B cell (primary cell): ENCODE measurements at regions not wholly inside any gene's neighbourhood (a gene's known extent, or its start where the extent isn't known, plus 50 kb on each side); places are given as distances from the start of the nearest gene placed in this dataset.

Experiments
- ATAC-seq: fragments of 200-7000 bp; cut with Tn5 transposase; one replicate; pipeline ENCODE4 v1.10.0; 2021; ENCODE audit warnings: low read depth, mild to moderate bottlenecking, moderate number of reproducible peaks, moderate library complexity
- CTCF ChIA-PET: fragments of 350-600 bp; sonication (Branson Sonifier 250); formaldehyde crosslinking; loops from one replicate; lab custom pipeline; 2021; ENCODE audit warnings: antibody characterized with exemption, inconsistent platforms; lab: Charles Lee
- POLR2A ChIA-PET: fragments of 350-600 bp; sonication (Branson Sonifier 250); formaldehyde crosslinking; loops from one replicate; lab custom pipeline; 2021; ENCODE audit warnings: antibody characterized with exemption; lab: Charles Lee
- DNase-seq: peaks from one replicate; pipeline ENCODE4 v3.0.0; 2013
- H2AFZ ChIP-seq: 2 replicates; pipeline ENCODE4 v1.6.1; 2012; ENCODE audit warnings: mild to moderate bottlenecking, low read depth, low read length; ENCODE audit not compliant: insufficient read depth, poor library complexity, severe bottlenecking
- H3K27ac ChIP-seq, 2 donors: 1 replicate in 1 of 2; 2 replicates in 1 of 2; pipeline ENCODE4 v1.5.1; 2012 to 2013; ENCODE audit warnings: low read length in 2 of 2, mild to moderate bottlenecking in 2 of 2, moderate library complexity in 1 of 2
- H3K27me3 ChIP-seq, 4 experiments: fragments of 200-600 bp in 1 of 4; sonication (generic) in 1 of 4; replicated peaks in 1 of 4; 1 replicate in 2 of 4; 2 replicates in 2 of 4; pipeline versions ENCODE4 v1.6.1 to v1.7.0; 2013 to 2016; ENCODE audit warnings: low read length in 3 of 4, mild to moderate bottlenecking in 2 of 4, mixed read lengths in 1 of 4, moderate library complexity in 1 of 4; ENCODE audit not compliant: insufficient read depth in 4 of 4, control insufficient read depth in 3 of 4; ENCODE audit errors: control extremely low read depth in 1 of 4
- H3K36me3 ChIP-seq, 2 experiments: replicated peaks in 1 of 2; 1 replicate in 1 of 2; 2 replicates in 1 of 2; pipeline versions ENCODE4 v1.6.1 to v1.7.1; 2013; ENCODE audit warnings: low read length in 1 of 2; ENCODE audit not compliant: insufficient read depth in 2 of 2, control insufficient read depth in 1 of 2; ENCODE audit errors: control extremely low read depth in 1 of 2, extremely low read depth in 1 of 2
- H3K4me1 ChIP-seq, 2 donors: fragments of 200-600 bp in 1 of 2; sonication (generic) in 1 of 2; 1 replicate in 1 of 2; 2 replicates in 1 of 2; pipeline versions ENCODE4 v1.5.1 to v1.6.1; 2013 to 2017; ENCODE audit warnings: low read length in 2 of 2; ENCODE audit not compliant: control insufficient read depth in 2 of 2, insufficient read depth in 2 of 2
- H3K4me2 ChIP-seq: replicated peaks from 2 replicates; pipeline ENCODE3; 2012; ENCODE audit warnings: mild to moderate bottlenecking, low read depth, low read length; ENCODE audit not compliant: poor library complexity, severe bottlenecking
- H3K4me3 ChIP-seq, 5 experiments: fragments of 200-600 bp in 1 of 5; sonication (generic) in 1 of 5; 1 replicate in 3 of 5; 2 replicates in 2 of 5; pipeline versions ENCODE4 v1.5.1 to v1.7.0; 2011 to 2016; ENCODE audit warnings: low read length in 4 of 5, mild to moderate bottlenecking in 4 of 5, low read depth in 2 of 5, control low read depth in 1 of 5, moderate library complexity in 1 of 5; ENCODE audit not compliant: insufficient read depth in 1 of 5; ENCODE audit errors: control extremely low read depth in 1 of 5, extremely low read depth in 1 of 5
- H3K79me2 ChIP-seq: fragments of 200-600 bp; sonication (generic); one replicate; pipeline ENCODE4 v1.6.0; 2016; ENCODE audit warnings: low read length; ENCODE audit not compliant: control insufficient read depth, insufficient read depth
- H3K9ac ChIP-seq: fragments of 200-600 bp; sonication (generic); 2 replicates; pipeline ENCODE4 v1.6.1; 2017; ENCODE audit warnings: mild to moderate bottlenecking, low read length, moderate library complexity
- H3K9me3 ChIP-seq, 3 donors: one replicate each; pipeline versions ENCODE4 v1.6.1 to v1.7.1; 2013; ENCODE audit warnings: low read length in 2 of 3; ENCODE audit not compliant: control insufficient read depth in 2 of 3, insufficient read depth in 1 of 3; ENCODE audit errors: control extremely low read depth in 1 of 3
- H4K20me1 ChIP-seq: 2 replicates; pipeline ENCODE4 v1.6.0; 2012; ENCODE audit warnings: mild to moderate bottlenecking, low read length; ENCODE audit not compliant: insufficient read depth, control insufficient read depth, poor library complexity, severe bottlenecking
- H3K27ac Mint-ChIP-seq: one replicate; pipeline ENCODE4 v1.8.0; 2021; ENCODE audit warnings: mixed read lengths
- H3K27me3 Mint-ChIP-seq: one replicate; pipeline ENCODE4 v1.8.0; 2021; ENCODE audit warnings: mixed read lengths
- H3K4me1 Mint-ChIP-seq: one replicate; pipeline ENCODE4 v1.8.0; 2021; ENCODE audit warnings: mixed read lengths
- H3K4me3 Mint-ChIP-seq: one replicate; pipeline ENCODE4 v1.8.0; 2021; ENCODE audit warnings: mixed read lengths
- H3K9me3 Mint-ChIP-seq: one replicate; pipeline ENCODE4 v1.8.0; 2022; ENCODE audit warnings: mixed read lengths; ENCODE audit not compliant: insufficient read depth
- EZH2 ChIP-seq: IDR thresholded peaks from 2 replicates; pipeline ENCODE4 v1.6.1; 2012; ENCODE audit warnings: borderline replicate concordance, low read depth, mild to moderate bottlenecking, moderate library complexity, low read length; ENCODE audit not compliant: insufficient read depth, poor library complexity, severe bottlenecking
- WGBS: methylation state at CpG from one replicate; pipeline ENCODE4 v1.1.5; 2013; ENCODE audit warnings: missing lambda C conversion rate; ENCODE audit not compliant: insufficient coverage; 5-methylcytosine and 5-hydroxymethylcytosine counted together
- intact Hi-C: fragments of 100-400 bp; cut with micrococcal nuclease; formaldehyde crosslinking; loops from one replicate; pipeline ENCODE4 v1.10.0; 2022
- TF ChIP-seq, protein P1 (sequence below): fragments of 200-600 bp; IDR thresholded peaks from one replicate; pipeline ENCODE4 v1.8.0; 2022; ENCODE audit warnings: antibody characterized with exemption, mild to moderate bottlenecking

DNA sequence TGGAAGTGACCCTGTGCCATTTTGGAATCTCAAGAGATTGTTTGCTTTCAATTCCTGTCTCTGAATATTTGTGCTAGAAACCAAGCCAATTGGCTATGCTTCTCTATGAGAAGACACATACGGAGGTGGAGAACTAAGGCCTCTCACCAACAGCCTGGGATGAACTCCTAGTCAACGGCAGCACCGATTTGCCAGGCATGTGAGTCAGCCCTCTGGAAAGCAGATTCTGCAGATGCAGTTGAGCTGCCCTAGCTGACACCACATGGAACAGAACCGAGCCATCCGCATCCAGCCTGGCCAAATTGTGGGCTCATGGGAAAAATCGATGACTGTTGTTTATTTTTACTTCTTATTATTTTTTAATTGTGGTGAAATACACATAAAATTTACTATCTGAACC, 58.2 kb upstream of the WDFY3 start:
- POLR2A ChIA-PET, result no interaction called here
- Mint-ChIP-seq H3K4me1 (no peaks in the 10 kb centered on the region), H3K27me3 (peaks cover 15% of the 10 kb centered on the region), H3K4me3 (no peak overlapping the region), H3K27ac (no peak overlapping the region), H3K9me3 (no peaks in the 10 kb centered on the region)
- no peak overlapping the region for H3K27ac ChIP-seq
- H2AFZ ChIP-seq, result no peak overlapping the region
- no peak for TF ChIP-seq EZH2
- TF ChIP-seq, protein P1, sequence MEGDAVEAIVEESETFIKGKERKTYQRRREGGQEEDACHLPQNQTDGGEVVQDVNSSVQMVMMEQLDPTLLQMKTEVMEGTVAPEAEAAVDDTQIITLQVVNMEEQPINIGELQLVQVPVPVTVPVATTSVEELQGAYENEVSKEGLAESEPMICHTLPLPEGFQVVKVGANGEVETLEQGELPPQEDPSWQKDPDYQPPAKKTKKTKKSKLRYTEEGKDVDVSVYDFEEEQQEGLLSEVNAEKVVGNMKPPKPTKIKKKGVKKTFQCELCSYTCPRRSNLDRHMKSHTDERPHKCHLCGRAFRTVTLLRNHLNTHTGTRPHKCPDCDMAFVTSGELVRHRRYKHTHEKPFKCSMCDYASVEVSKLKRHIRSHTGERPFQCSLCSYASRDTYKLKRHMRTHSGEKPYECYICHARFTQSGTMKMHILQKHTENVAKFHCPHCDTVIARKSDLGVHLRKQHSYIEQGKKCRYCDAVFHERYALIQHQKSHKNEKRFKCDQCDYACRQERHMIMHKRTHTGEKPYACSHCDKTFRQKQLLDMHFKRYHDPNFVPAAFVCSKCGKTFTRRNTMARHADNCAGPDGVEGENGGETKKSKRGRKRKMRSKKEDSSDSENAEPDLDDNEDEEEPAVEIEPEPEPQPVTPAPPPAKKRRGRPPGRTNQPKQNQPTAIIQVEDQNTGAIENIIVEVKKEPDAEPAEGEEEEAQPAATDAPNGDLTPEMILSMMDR, result no peak
- CTCF ChIA-PET, result no interaction called here
- no peak for DNase-seq
- H3K79me2 ChIP-seq, result no peaks in the 10 kb centered on the region
- H3K27me3 ChIP-seq, result peaks cover 0 to 6% (median 0%) of the 10 kb centered on the region in 4 experiments
- peaks cover 0 to 4% (median 0%) of the 10 kb centered on the region in 3 donors for H3K9me3 ChIP-seq
- no peak overlapping the region for H3K4me2 ChIP-seq
- no peak overlapping the region for H3K9ac ChIP-seq
- ATAC-seq, result no peak
- intact Hi-C loops, result no loop called here
- H4K20me1 ChIP-seq, result no peaks in the 10 kb centered on the region
- H3K4me3 ChIP-seq, result no peak overlapping the region
- no peaks in the 10 kb centered on the region for H3K36me3 ChIP-seq
- no peaks in the 10 kb centered on the region for H3K4me1 ChIP-seq
- 90% methylated on average over 3 of the region's 6 CpGs for WGBS

DNA sequence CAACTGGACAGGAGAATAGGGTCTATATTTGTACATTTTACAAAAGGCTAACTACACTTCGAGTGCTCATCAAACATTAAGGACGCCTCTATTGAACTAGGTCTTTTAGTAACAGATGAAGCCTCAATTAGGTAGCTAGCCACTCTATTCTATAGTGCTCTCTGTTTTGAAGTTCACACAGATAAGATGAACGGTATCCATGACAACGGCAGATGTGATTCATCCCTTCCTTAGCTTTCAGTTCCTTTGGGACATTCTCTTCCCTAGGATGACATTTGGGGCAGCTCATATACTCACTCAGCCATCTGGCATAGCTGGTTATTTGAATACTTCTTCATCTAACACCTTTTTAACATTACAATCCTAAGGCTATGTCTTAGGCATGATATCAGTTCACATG, 62.4 kb upstream of the WDFY3 start:
- peaks cover 7% of the 10 kb centered on the region for H3K27me3 Mint-ChIP-seq
- peaks cover 0 to 2% (median 0%) of the 10 kb centered on the region in 3 donors for H3K9me3 ChIP-seq
- no peak for TF ChIP-seq EZH2
- TF ChIP-seq, protein P1, result no peak
- no peaks in the 10 kb centered on the region for H4K20me1 ChIP-seq
- ChIA-PET CTCF (no interaction called here), POLR2A (no interaction called here)
- WGBS, result 100% methylated on average over 3 of the region's 4 CpGs
- no peak overlapping the region for H2AFZ ChIP-seq
- no peak overlapping the region for H3K27ac Mint-ChIP-seq
- no peak overlapping the region for H3K9ac ChIP-seq
- intact Hi-C loops, result no loop called here
- no peaks in the 10 kb centered on the region for H3K79me2 ChIP-seq
- H3K4me3 Mint-ChIP-seq, result no peak overlapping the region
- H3K4me3 ChIP-seq, result no peak overlapping the region
- H3K4me1 Mint-ChIP-seq, result no peaks in the 10 kb centered on the region
- no peaks in the 10 kb centered on the region for H3K4me1 ChIP-seq
- H3K36me3 ChIP-seq, result no peaks in the 10 kb centered on the region
- H3K27me3 ChIP-seq, result no peaks in the 10 kb centered on the region
- ATAC-seq (no peak), DNase-seq (no peak)
- H3K27ac ChIP-seq, result no peak overlapping the region
- no peak overlapping the region for H3K4me2 ChIP-seq
- peaks cover 3% of the 10 kb centered on the region for H3K9me3 Mint-ChIP-seq
